NB4 (cell line): ENCODE measurements at regions not wholly inside any gene's neighbourhood (a gene's known extent, or its start where the extent isn't known, plus 50 kb on each side); places are given as distances from the start of the nearest gene placed in this dataset.

ENCODE experiments used
- DNase-seq: peaks from one replicate; pipeline ENCODE4 v3.0.0; 2010; ENCODE audit warnings: low read depth
- H3K4me3 ChIP-seq: one replicate; pipeline ENCODE4 v1.5.1; 2011; ENCODE audit warnings: mild to moderate bottlenecking, low read depth, low read length, moderate library complexity
- MYC ChIP-seq: IDR thresholded peaks from 2 replicates; pipeline ENCODE4 v1.6.1; 2011; ENCODE audit warnings: low read depth, low read length
- POLR2A ChIP-seq: IDR thresholded peaks from 2 replicates; pipeline ENCODE4 v1.6.1; 2011; ENCODE audit warnings: mild to moderate bottlenecking; ENCODE audit not compliant: insufficient read length; ENCODE audit errors: extremely low read depth
- TF ChIP-seq, protein P1 (sequence below): IDR thresholded peaks from 2 replicates; pipeline ENCODE4 v1.6.1; 2011; ENCODE audit warnings: low read depth, low read length
- TF ChIP-seq, protein P2 (sequence below): IDR thresholded peaks from one replicate; pipeline ENCODE4 v1.5.1; 2012; ENCODE audit warnings: low read depth, low read length

DNA sequence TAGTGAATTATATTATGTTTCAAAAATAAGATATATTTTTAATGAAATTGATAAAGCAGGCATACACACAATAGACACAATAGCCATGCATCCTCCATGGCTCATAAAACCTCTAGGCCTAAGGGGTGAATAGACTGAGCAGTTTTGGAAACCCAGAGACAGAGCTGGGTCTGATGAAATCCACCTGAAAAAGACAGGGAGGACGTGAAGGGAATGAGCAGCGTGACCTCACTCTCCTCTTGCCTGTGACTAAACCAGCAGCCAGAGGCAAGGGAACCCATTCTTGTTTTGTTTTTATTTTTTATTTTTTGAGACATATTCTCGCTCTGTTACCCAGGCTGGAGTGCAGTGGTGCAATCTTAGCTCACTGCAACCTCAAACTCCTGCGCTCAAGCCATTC, 424.4 kb upstream of the FAM241A start:
- TF ChIP-seq, protein P1, sequence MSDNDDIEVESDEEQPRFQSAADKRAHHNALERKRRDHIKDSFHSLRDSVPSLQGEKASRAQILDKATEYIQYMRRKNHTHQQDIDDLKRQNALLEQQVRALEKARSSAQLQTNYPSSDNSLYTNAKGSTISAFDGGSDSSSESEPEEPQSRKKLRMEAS, result no peak
- TF ChIP-seq, protein P2, sequence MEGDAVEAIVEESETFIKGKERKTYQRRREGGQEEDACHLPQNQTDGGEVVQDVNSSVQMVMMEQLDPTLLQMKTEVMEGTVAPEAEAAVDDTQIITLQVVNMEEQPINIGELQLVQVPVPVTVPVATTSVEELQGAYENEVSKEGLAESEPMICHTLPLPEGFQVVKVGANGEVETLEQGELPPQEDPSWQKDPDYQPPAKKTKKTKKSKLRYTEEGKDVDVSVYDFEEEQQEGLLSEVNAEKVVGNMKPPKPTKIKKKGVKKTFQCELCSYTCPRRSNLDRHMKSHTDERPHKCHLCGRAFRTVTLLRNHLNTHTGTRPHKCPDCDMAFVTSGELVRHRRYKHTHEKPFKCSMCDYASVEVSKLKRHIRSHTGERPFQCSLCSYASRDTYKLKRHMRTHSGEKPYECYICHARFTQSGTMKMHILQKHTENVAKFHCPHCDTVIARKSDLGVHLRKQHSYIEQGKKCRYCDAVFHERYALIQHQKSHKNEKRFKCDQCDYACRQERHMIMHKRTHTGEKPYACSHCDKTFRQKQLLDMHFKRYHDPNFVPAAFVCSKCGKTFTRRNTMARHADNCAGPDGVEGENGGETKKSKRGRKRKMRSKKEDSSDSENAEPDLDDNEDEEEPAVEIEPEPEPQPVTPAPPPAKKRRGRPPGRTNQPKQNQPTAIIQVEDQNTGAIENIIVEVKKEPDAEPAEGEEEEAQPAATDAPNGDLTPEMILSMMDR, result no peak
- TF ChIP-seq MYC (no peak), POLR2A (no peak)
- DNase-seq, result no peak
- H3K4me3 ChIP-seq, result no peak overlapping the region

DNA sequence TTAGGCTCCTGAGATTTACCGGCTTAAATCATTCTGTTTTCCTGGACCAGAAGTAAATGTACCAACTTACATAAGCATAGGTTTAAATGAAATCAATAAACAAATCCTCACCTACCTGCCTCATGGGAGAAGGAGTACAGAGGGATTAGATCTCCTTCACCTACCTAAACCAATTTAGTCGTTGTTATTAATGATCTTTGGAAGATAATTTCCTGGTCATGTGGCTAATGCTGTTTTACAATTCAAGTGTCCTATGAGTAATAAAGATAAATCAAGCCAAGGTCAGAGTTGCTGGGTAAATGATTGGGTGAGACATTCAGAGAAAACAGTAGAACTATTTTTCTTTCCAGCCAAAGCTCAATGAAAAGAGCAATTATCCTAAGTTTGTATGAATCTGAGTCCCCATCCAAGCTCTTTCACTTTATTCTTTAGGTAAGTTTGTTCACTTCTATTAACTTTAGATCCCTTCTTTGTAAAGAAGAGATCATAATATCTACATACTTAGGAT, 423.0 kb upstream of the FAM241A start:
- TF ChIP-seq, protein P2, result no peak
- TF ChIP-seq POLR2A (no peak), MYC (no peak)
- TF ChIP-seq, protein P1, result no peak
- no peak for DNase-seq
- H3K4me3 ChIP-seq, result no peak overlapping the region

DNA sequence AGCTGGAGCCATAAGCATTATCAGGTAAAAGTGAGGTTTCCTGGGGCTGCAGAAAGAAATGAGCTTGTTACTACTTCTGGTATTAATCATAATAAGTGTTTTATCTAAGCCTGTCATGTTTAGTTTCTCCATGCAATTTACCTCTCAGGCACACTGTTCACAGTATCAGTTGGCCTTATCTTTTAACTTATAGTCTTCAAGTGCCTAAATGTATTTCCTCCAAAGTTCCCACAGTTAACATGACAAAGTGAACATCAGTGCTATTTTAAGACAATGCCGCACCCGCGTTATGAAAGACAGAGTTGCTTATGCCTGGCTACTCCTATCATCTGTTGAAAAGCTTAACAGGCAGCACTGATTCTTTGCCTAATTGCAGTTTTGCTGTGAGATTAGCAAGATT, 408.7 kb upstream of the FAM241A start:
- TF ChIP-seq, protein P1, result no peak
- TF ChIP-seq, protein P2, result no peak
- TF ChIP-seq POLR2A (no peak), MYC (no peak)
- H3K4me3 ChIP-seq, result no peak overlapping the region
- no peak for DNase-seq

DNA sequence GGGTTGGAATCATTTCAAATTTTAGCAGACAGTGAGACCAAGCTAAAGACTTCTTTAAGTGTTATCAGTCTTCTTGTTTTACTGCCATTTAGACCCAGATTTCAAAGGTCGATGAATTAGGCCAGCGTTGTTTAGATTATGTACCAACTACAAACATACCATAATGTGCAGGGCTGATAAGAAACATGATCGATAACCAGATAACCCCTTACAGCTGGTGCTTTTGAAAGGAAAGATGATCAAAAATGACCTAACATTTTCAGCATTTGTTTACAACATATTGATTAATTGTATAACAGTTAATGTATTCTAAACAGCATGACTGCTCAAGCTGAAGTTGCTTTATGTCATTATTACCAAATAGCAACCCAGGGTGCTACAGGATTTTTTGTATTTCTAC, 400.4 kb upstream of the FAM241A start:
- no peak overlapping the region for H3K4me3 ChIP-seq
- no peak for TF ChIP-seq MYC
- TF ChIP-seq, protein P1, result no peak
- TF ChIP-seq, protein P2, result no peak
- no peak for TF ChIP-seq POLR2A
- no peak for DNase-seq

DNA sequence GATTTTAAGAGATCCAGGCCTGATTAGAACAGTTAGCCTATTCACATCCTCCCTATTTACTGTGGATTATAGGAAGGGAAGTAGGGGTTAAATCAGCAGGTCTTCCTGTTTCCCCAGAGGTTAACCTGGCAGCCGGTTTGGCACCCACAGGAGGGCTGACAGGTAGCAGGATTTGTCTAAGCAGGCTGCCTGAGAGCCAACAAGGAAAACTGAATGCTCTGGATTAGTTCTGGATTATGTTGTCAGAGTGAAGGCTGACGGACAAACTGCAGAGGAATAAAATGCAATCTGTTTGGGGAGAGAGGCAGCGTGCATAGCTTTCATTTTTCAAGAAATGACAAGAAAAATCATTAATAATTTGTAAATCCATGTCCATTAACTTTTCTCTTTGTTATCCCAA, 397.1 kb upstream of the FAM241A start:
- no peak for DNase-seq
- TF ChIP-seq, protein P2, result no peak
- TF ChIP-seq, protein P1, result no peak
- no peak for TF ChIP-seq MYC
- TF ChIP-seq POLR2A, result no peak
- H3K4me3 ChIP-seq, result no peak overlapping the region
